HL-60 (cell line): ENCODE measurements at regions not wholly inside any gene's neighbourhood (a gene's known extent, or its start where the extent isn't known, plus 50 kb on each side); places are given as distances from the start of the nearest gene placed in this dataset.

Experiments
- DNase-seq, 2 experiments: peaks; one replicate each; pipeline ENCODE4 v3.0.0-alpha.2; 2010 to 2020; ENCODE audit warnings: low read depth in 1 of 2, low spot score in 1 of 2
- H3K27ac ChIP-seq: fragments of 250-450 bp; sonication (Bioruptor Pico); replicated peaks from 2 replicates; pipeline ENCODE4 v1.5.1; 2020; ENCODE audit warnings: mild to moderate bottlenecking, moderate library complexity
- H3K27me3 ChIP-seq: fragments of 250-450 bp; sonication (Bioruptor Pico); 2 replicates; pipeline ENCODE4 v1.5.1; 2021; ENCODE audit warnings: mild to moderate bottlenecking, moderate library complexity; ENCODE audit not compliant: insufficient read depth, poor library complexity, severe bottlenecking
- H3K4me3 ChIP-seq: replicated peaks from 2 replicates; pipeline ENCODE4 v1.5.1; 2011; ENCODE audit warnings: mild to moderate bottlenecking, control low read depth, low read length; ENCODE audit not compliant: insufficient read depth
- CTCF ChIP-seq: IDR thresholded peaks from one replicate; pipeline ENCODE4 v1.5.1; 2011; ENCODE audit warnings: low read length, control low read depth, inconsistent platforms; ENCODE audit not compliant: insufficient read depth
- GABPA ChIP-seq: IDR thresholded peaks from 2 replicates; pipeline ENCODE4 v1.6.1; 2012; ENCODE audit warnings: low read depth
- POLR2AphosphoS5 ChIP-seq: IDR thresholded peaks from 2 replicates; pipeline ENCODE4 v1.6.1; 2012; ENCODE audit warnings: low read depth
- REST ChIP-seq: IDR thresholded peaks from 2 replicates; pipeline ENCODE4 v1.6.1; 2012; ENCODE audit warnings: low read depth; ENCODE audit not compliant: insufficient replicate concordance
- SPI1 ChIP-seq: IDR thresholded peaks from 2 replicates; pipeline ENCODE4 v1.6.1; 2012; ENCODE audit warnings: low read depth, mild to moderate bottlenecking, borderline replicate concordance

GRCh38 chr2:220880623-220881596 lies 691.2 kb downstream of the EPHA4 start:
- Histone ChIP-seq H3K4me3 (no peak overlapping the region), H3K27ac (no peak overlapping the region), H3K27me3 (no peaks in the 10 kb centered on the region)
- no peak for DNase-seq
- no peak for TF ChIP-seq GABPA
- TF ChIP-seq REST, result no peak
- no peak for TF ChIP-seq SPI1

- no peak for DNase-seq
- no peak overlapping the region for H3K27ac ChIP-seq
- H3K27me3 ChIP-seq, result no peaks in the 10 kb centered on the region
- TF ChIP-seq REST, result no peak
- no peak for TF ChIP-seq CTCF
- no peak for TF ChIP-seq SPI1
- TF ChIP-seq GABPA, result no peak
- no peak for TF ChIP-seq POLR2AphosphoS5
- H3K4me3 ChIP-seq, result no peak overlapping the region
Observed at GRCh38 chr2:220882507-220882906, 689.6 kb downstream of the EPHA4 start.

- DNase-seq, result no peak
- no peak overlapping the region for H3K27ac ChIP-seq
- TF ChIP-seq POLR2AphosphoS5, result no peak
- no peak for TF ChIP-seq SPI1
- TF ChIP-seq GABPA, result no peak
- TF ChIP-seq REST, result no peak
- TF ChIP-seq CTCF, result no peak
- H3K27me3 ChIP-seq, result no peaks in the 10 kb centered on the region
- no peak overlapping the region for H3K4me3 ChIP-seq
Observed at GRCh38 chr2:220885593-220885992, 686.5 kb downstream of the EPHA4 start.
